HepG2 (cell line): ENCODE measurements at regions not wholly inside any gene's neighbourhood (a gene's known extent, or its start where the extent isn't known, plus 50 kb on each side); places are given as distances from the start of the nearest gene placed in this dataset.

Source experiments
- ATAC-seq: fragments of 200-7000 bp; cut with Tn5 transposase; 3 replicates; pipeline ENCODE4 v1.9.1; 2020; ENCODE audit warnings: mild to moderate bottlenecking, moderate library complexity
- BruUV-seq: library from RNA; stranded (reverse); fragments of 400-500 nt; replicated peaks from 2 replicates; lab custom pipeline; 2021; lab: Mats Ljungman, UMichigan
- CTCF ChIA-PET: fragments of 300-600 bp; formaldehyde crosslinking; extraction: SDS; loops from one replicate; lab custom pipeline; 2021; ENCODE audit warnings: low total read pairs, inconsistent platforms, low intra/inter-chr PET ratio; lab: Yijun Ruan, JAX
- POLR2A ChIA-PET: fragments of 350-600 bp; sonication (Branson Sonifier 250); formaldehyde crosslinking; loops from one replicate; lab custom pipeline; 2020; ENCODE audit warnings: antibody characterized with exemption, inconsistent platforms; lab: Yijun Ruan, JAX
- DNase-seq: peaks from one replicate; pipeline ENCODE4 v3.0.0-alpha.2; 2015; ENCODE audit warnings: low spot score
- FAIRE-seq: peaks from 3 replicates; lab custom pipeline; 2011; peaks lifted over from hg19 to GRCh38; lab: Jason Lieb, UNC
- H2AFZ ChIP-seq: one replicate; pipeline ENCODE4 v1.6.1; 2011; ENCODE audit warnings: low read length, inconsistent platforms
- H3K27ac ChIP-seq: fragments of 300-600 bp; 3 replicates; pipeline ENCODE4 v1.8.0; 2011; ENCODE audit warnings: mixed run types, mild to moderate bottlenecking, mixed read lengths, low read length, inconsistent platforms; ENCODE audit not compliant: insufficient read depth; ENCODE audit errors: extremely low read length
- H3K27me3 ChIP-seq, 2 experiments: fragments of 200-600 bp in 1 of 2; 2 replicates in 1 of 2; 3 replicates in 1 of 2; pipeline versions ENCODE4 v1.6.0 to v1.8.0; 2011; ENCODE audit warnings: low read length in 2 of 2, mild to moderate bottlenecking in 2 of 2, moderate library complexity in 2 of 2, inconsistent platforms in 1 of 2; ENCODE audit not compliant: insufficient read depth in 2 of 2, control insufficient read depth in 1 of 2
- H3K36me3 ChIP-seq, 2 experiments: fragments of 200-600 bp in 1 of 2; replicated peaks in 1 of 2; 2 replicates in 1 of 2; 3 replicates in 1 of 2; pipeline versions ENCODE4 v1.5.1 to v1.8.0; 2011; ENCODE audit warnings: low read length in 2 of 2, inconsistent platforms in 1 of 2; ENCODE audit not compliant: insufficient read depth in 2 of 2, control insufficient read depth in 1 of 2
- H3K4me1 ChIP-seq: 2 replicates; pipeline ENCODE4 v1.5.1; 2012; ENCODE audit warnings: low read length, inconsistent platforms; ENCODE audit not compliant: insufficient read depth
- H3K4me2 ChIP-seq: 2 replicates; pipeline ENCODE4 v1.6.0; 2011; ENCODE audit warnings: low read depth, low read length, inconsistent platforms
- H3K4me3 ChIP-seq, 3 experiments: fragments of 200-600 bp in 1 of 3; sonication (generic), shearing (Covaris generic) in 1 of 3; replicated peaks in 1 of 3; 2 replicates each; pipeline ENCODE4 v1.5.1; 2011 to 2016; ENCODE audit warnings: low read length in 3 of 3, inconsistent platforms in 2 of 3, low read depth in 2 of 3, mild to moderate bottlenecking in 2 of 3, control low read depth in 1 of 3, mixed read lengths in 1 of 3; ENCODE audit not compliant: insufficient read depth in 1 of 3
- H3K79me2 ChIP-seq: one replicate; pipeline ENCODE4 v1.6.1; 2011; ENCODE audit warnings: low read length, inconsistent platforms; ENCODE audit not compliant: insufficient read depth
- H3K9ac ChIP-seq: 2 replicates; pipeline ENCODE4 v1.6.0; 2011; ENCODE audit warnings: mild to moderate bottlenecking, low read depth, low read length, inconsistent platforms; ENCODE audit not compliant: insufficient read depth
- H3K9me3 ChIP-seq: 2 replicates; pipeline ENCODE4 v1.5.1; 2012; ENCODE audit warnings: mild to moderate bottlenecking, low read length
- H4K20me1 ChIP-seq: 2 replicates; pipeline ENCODE4 v1.6.0; 2011; ENCODE audit warnings: inconsistent platforms, mild to moderate bottlenecking, low read length, moderate library complexity; ENCODE audit not compliant: insufficient read depth
- ARNT2 ChIP-seq: sonication (generic); formaldehyde crosslinking; IDR thresholded peaks from 2 replicates; pipeline ENCODE4 v1.8.0; 2022; ENCODE audit warnings: mild to moderate bottlenecking, low read depth, missing genetic modification reagents, moderate library complexity
- ATAD3A ChIP-seq: sonication (generic); formaldehyde crosslinking; IDR thresholded peaks from 2 replicates; pipeline ENCODE4 v1.4.0; 2020; ENCODE audit warnings: missing genetic modification reagents
- CBX5 ChIP-seq: sonication (generic); formaldehyde crosslinking; IDR thresholded peaks from 2 replicates; pipeline ENCODE4 v1.4.0; 2020; ENCODE audit warnings: missing genetic modification reagents, borderline replicate concordance
- DMAP1 ChIP-seq: IDR thresholded peaks from 2 replicates; pipeline ENCODE4 v1.6.1; 2016
- EED ChIP-seq: sonication (generic); formaldehyde crosslinking; IDR thresholded peaks from 2 replicates; pipeline ENCODE4 v1.5.0; 2020; ENCODE audit warnings: mild to moderate bottlenecking, missing genetic modification reagents
- ERF ChIP-seq: IDR thresholded peaks from 2 replicates; pipeline ENCODE4 v1.6.1; 2018; ENCODE audit warnings: missing biosample characterization, missing genetic modification reagents
- KLF12 ChIP-seq: sonication (generic); formaldehyde crosslinking; IDR thresholded peaks from 2 replicates; pipeline ENCODE4 v1.4.0; 2020; ENCODE audit warnings: missing genetic modification reagents, borderline replicate concordance
- PLRG1 ChIP-seq: fragments of 450-650 bp; conservative IDR thresholded peaks from 2 replicates; pipeline ENCODE4 v1.6.1; 2016
- SMAD1 ChIP-seq: sonication (generic); formaldehyde crosslinking; IDR thresholded peaks from 2 replicates; pipeline ENCODE4 v1.4.0; 2020; ENCODE audit warnings: missing genetic modification reagents, low read depth, mild to moderate bottlenecking, borderline replicate concordance
- TFE3 ChIP-seq: IDR thresholded peaks from 2 replicates; pipeline ENCODE4 v1.6.1; 2016
- ZBTB46 ChIP-seq: sonication (generic); formaldehyde crosslinking; IDR thresholded peaks from 2 replicates; pipeline ENCODE4 v1.4.0; 2020; ENCODE audit warnings: mild to moderate bottlenecking, missing genetic modification reagents, borderline replicate concordance
- ZFP36L1 ChIP-seq: sonication (generic); formaldehyde crosslinking; IDR thresholded peaks from 2 replicates; pipeline ENCODE4 v1.8.0; 2022; ENCODE audit warnings: mild to moderate bottlenecking, missing genetic modification reagents, moderate library complexity
- ZFP41 ChIP-seq: sonication (generic); formaldehyde crosslinking; IDR thresholded peaks from 2 replicates; pipeline ENCODE4 v1.4.0; 2020; ENCODE audit warnings: mild to moderate bottlenecking, missing genetic modification reagents, borderline replicate concordance
- ZNF34 ChIP-seq: sonication (generic); formaldehyde crosslinking; IDR thresholded peaks from 2 replicates; pipeline ENCODE4 v1.4.0; 2020; ENCODE audit warnings: mild to moderate bottlenecking, missing genetic modification reagents, borderline replicate concordance
- ZNF430 ChIP-seq: sonication (generic); formaldehyde crosslinking; IDR thresholded peaks from 2 replicates; pipeline ENCODE4 v1.9.0; 2021; ENCODE audit warnings: mild to moderate bottlenecking, missing genetic modification reagents
- ZNF546 ChIP-seq: sonication (generic); formaldehyde crosslinking; conservative IDR thresholded peaks from 2 replicates; pipeline ENCODE4 v1.8.1; 2023; ENCODE audit warnings: mild to moderate bottlenecking, missing genetic modification reagents
- ZNF670 ChIP-seq: sonication (generic); formaldehyde crosslinking; IDR thresholded peaks from 2 replicates; pipeline ENCODE4 v1.8.0; 2022; ENCODE audit warnings: mild to moderate bottlenecking, missing genetic modification reagents, borderline replicate concordance
- ZNF724P ChIP-seq: sonication (generic); formaldehyde crosslinking; IDR thresholded peaks from 2 replicates; pipeline ENCODE4 v1.8.0; 2022; ENCODE audit warnings: missing genetic modification reagents, borderline replicate concordance
- ZNF747 ChIP-seq: sonication (generic); formaldehyde crosslinking; IDR thresholded peaks from 2 replicates; pipeline ENCODE4 v1.8.1; 2023; ENCODE audit warnings: missing genetic modification reagents, mild to moderate bottlenecking, borderline replicate concordance
- WGBS: methylation state at CpG from one replicate; pipeline ENCODE4 v1.1.6; 2017; ENCODE audit warnings: low lambda C conversion rate; 5-methylcytosine and 5-hydroxymethylcytosine counted together
- in situ Hi-C: cut with HindIII; loops from 2 replicates; pipeline ENCODE4 v1.10.0; 2017; ENCODE audit warnings: low pct_unique_long_range_greater_than_20kb; ENCODE audit not compliant: extremely low pct_ligation_motif_present
- intact Hi-C: fragments of 100-400 bp; cut with micrococcal nuclease; formaldehyde crosslinking; loops from one replicate; pipeline ENCODE4 v1.10.0; 2022; ENCODE audit not compliant: unreplicated experiment

GRCh38 chr20:61037498-61037897 is 214.6 kb upstream of the CDH4 start:
- H3K79me2 ChIP-seq = no peaks in the 10 kb centered on the region
- WGBS = 8% methylated on average over 3 of the region's 3 CpGs
- H3K27ac ChIP-seq = no peak overlapping the region
- intact Hi-C loops (no loop called here), in situ Hi-C loops (no loop called here)
- CTCF ChIA-PET = no interaction called here
- H3K4me1 ChIP-seq = no peaks in the 10 kb centered on the region
- POLR2A ChIA-PET = no interaction called here
- no peak overlapping the region for H3K4me2 ChIP-seq
- BruUV-seq = no TSS peak
- no peaks in the 10 kb centered on the region for H3K27me3 ChIP-seq
- no peak overlapping the region for H3K4me3 ChIP-seq
- peaks cover 34% of the 10 kb centered on the region for H3K9me3 ChIP-seq
- DNase-seq (no peak), FAIRE-seq (no peak)
- TF ChIP-seq TFE3 = no peak
- TF ChIP-seq PLRG1 = 0 out of 2 replicates have a peak, but pooled peaks have one; percentile 10
- no peak for TF ChIP-seq EED (CRISPR knock-in tag)
- no peak for TF ChIP-seq SMAD1 (CRISPR knock-in tag)
- no peak for TF ChIP-seq ZBTB46
- TF ChIP-seq, all 625 proteins: peak for 1
- no peak for ATAC-seq
- no peaks in the 10 kb centered on the region for H3K36me3 ChIP-seq
- no peak overlapping the region for H2AFZ ChIP-seq
- no peaks in the 10 kb centered on the region for H4K20me1 ChIP-seq
- no peak overlapping the region for H3K9ac ChIP-seq

- Histone ChIP-seq H3K27me3 (no peaks in the 10 kb centered on the region), H2AFZ (no peak overlapping the region), H3K4me1 (no peaks in the 10 kb centered on the region), H4K20me1 (no peaks in the 10 kb centered on the region), H3K27ac (no peak overlapping the region), H3K36me3 (no peaks in the 10 kb centered on the region), H3K9ac (no peak overlapping the region), H3K9me3 (peaks cover 41% of the 10 kb centered on the region), H3K4me3 (no peak overlapping the region), H3K4me2 (no peak overlapping the region), H3K79me2 (no peaks in the 10 kb centered on the region)
- intact Hi-C loops (no loop called here), in situ Hi-C loops (no loop called here)
- WGBS = 2% methylated on average over 4 of the region's 4 CpGs
- FAIRE-seq (no peak), DNase-seq (no peak), ATAC-seq (no peak)
- POLR2A ChIA-PET = no interaction called here
- CTCF ChIA-PET = no interaction called here
- no TSS peak for BruUV-seq
- TF ChIP-seq ZNF747 (CRISPR knock-in tag) (no peak), KLF12 (no peak), CBX5 (CRISPR knock-in tag) (no peak), ZNF430 (CRISPR knock-in tag) (no peak), DMAP1 (CRISPR knock-in tag) (no peak), ZFP41 (CRISPR knock-in tag) (no peak), ZNF34 (CRISPR knock-in tag) (no peak), ZNF670 (CRISPR knock-in tag) (no peak), ZFP36L1 (no peak), ZNF724P (CRISPR knock-in tag) (no peak), ERF (CRISPR knock-in tag) (no peak), ATAD3A (CRISPR knock-in tag) (no peak), ARNT2 (CRISPR knock-in tag) (no peak), EED (CRISPR knock-in tag) (no peak), ZNF546 (no peak)
Observed at GRCh38 chr20:61041481-61041880, 210.6 kb upstream of the CDH4 start.
